OCI-M2 (cell line): ENCODE measurements at regions not wholly inside any gene's neighbourhood (a gene's known extent, or its start where the extent isn't known, plus 50 kb on each side); places are given as distances from the start of the nearest gene placed in this dataset.

Experiments
- DNase-seq: peaks from one replicate; lab custom pipeline; 2025; ENCODE audit not compliant: unreplicated experiment; lab: John Stamatoyannopoulos, UW

- no peak for DNase-seq
These were observed 57.0 kb upstream of the TNRC6C start for GRCh38 chr17:77901481-77901880.

DNA sequence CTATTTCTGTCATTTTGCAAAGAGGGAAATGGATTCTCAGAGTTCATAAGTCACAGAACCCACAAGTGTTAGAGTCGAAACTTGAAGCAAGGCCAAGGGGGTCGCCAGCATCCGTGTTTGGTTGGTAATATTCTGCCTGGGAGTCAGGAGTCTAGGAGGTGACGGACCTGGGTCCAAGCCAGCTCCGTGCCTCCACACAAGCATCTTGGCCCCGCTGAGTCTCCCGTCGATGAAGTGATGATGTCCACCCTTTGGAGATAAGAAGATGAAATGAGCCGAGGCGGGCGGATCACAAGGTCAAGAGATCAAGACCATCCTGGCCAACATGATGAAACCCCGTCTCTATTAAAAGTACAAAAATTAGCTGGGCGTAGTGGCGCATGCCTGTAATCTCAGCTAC lies 53.2 kb upstream of the TNRC6C start:
- DNase-seq: no peak

- DNase-seq: no peak
These were observed 52.7 kb upstream of the TNRC6C start for GRCh38 chr17:77905766-77906165.

DNA sequence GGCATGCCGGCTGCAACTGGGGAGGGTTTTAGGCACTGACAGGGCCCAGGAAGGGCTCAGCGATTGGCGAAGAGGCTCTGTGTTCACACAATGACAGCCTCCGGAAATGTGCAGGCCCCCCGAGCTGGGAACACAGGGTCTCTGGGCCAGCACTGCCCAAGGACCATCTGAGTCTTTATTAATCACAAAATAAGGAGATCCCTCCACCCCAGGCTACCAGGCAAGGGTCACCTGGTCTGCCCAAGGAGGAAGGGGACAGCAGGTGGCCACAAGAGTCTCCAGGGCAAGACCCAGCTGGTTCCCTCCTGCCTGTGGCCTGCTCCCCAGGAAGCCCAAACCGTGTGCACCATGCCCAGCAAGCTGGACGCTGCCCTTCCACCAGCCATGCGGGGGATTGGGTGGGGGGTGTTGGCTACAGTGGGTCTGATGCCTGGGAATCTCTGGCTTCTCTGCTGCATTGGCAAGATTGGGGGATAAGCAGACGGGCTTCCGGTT lies 52.1 kb upstream of the TNRC6C start:
- DNase-seq: no peak

DNA sequence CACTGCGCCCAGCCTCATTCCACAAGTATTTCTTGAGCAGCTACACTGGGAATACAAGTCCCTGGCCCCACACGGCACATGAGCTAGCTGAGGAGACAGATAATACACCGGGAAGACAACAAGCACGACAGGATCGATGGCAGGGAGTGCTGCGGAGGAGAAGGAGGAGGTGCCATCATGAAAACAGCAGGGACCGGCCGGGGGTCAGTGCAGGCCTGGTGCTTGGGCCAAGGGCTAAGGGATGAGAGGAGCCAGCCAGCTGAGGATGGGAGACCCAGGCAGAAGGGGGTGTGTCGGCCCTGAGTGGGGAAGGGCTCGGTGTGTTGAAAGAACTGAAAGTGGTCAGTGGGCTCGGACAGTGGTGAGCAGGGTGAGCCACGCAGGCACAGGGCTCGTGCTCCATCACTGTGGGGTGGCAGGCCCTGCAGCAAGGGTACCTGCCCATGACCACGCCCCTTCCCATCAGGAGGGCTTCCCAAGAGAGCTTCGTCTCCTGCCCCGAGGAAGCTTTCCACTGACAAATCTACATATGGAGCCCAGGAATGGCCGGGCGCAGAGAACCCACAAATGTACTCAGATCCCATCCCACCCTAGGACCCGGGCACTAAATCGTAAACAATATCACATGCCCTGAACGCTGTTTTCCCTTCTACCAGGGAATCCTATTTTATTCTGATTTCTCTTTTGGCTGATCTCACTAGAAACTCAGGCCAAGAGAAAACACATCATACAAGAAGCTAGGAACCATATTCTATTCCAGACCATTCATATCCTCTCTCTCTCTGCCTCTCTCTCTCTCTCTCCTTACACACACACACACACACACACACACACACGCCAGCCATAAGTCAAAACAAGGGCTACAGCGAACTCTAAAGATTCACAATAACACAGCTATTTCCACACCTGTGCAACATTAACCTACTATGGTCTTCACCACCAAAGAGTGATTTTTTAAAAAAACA lies 50.7 kb upstream of the TNRC6C start:
- DNase-seq: no peak

DNA sequence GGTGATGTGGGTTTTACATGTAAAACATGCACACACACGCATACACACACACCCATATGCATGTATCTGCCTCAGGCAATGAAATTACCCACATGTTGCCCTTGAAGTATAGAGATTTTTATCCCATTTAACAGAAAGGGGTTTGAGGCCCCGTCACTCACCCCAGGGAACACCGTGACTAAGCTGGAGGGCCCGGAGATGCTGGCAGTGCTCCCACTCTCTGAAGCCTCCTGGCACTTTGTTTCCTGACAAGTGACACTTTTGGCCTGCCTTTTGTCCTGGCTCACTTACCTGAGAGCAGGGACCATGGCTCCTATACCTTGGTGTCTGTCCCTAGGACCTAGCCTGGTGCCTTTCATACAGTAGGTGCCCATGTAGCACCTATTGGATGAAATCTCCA lies 50.0 kb upstream of the TNRC6C start:
- no peak for DNase-seq
